WTC11 (cell line): ENCODE measurements at regions not wholly inside any gene's neighbourhood (a gene's known extent, or its start where the extent isn't known, plus 50 kb on each side); places are given as distances from the start of the nearest gene placed in this dataset.

ENCODE experiments used
- ATAC-seq: fragments of 200-7000 bp; cut with Tn5 transposase; 2 replicates; pipeline ENCODE4 v1.10.0; 2021; ENCODE audit warnings: mild to moderate bottlenecking, moderate library complexity
- CTCF ChIA-PET: fragments of 300-600 bp; sonication (Branson Sonifier 250); formaldehyde crosslinking; loops from one replicate; lab custom pipeline; 2021; ENCODE audit warnings: antibody characterized with exemption; lab: Charles Lee
- POLR2A ChIA-PET: fragments of 350-600 bp; sonication (Branson Sonifier 250); formaldehyde crosslinking; loops from one replicate; lab custom pipeline; 2021; ENCODE audit warnings: antibody characterized with exemption; lab: Charles Lee
- DNase-seq: peaks from one replicate; pipeline ENCODE4 v3.0.0; 2021; ENCODE audit warnings: low spot score
- H3K27ac Mint-ChIP-seq: 2 replicates; pipeline ENCODE4 v1.8.0; 2021; ENCODE audit warnings: mixed read lengths
- H3K27me3 Mint-ChIP-seq: 2 replicates; pipeline ENCODE4 v1.8.0; 2021; ENCODE audit warnings: low read depth, mild to moderate bottlenecking, moderate library complexity, mixed read lengths
- H3K36me3 Mint-ChIP-seq: 2 replicates; pipeline ENCODE4 v1.8.0; 2021; ENCODE audit warnings: mixed read lengths
- H3K4me1 Mint-ChIP-seq: 2 replicates; pipeline ENCODE4 v1.8.0; 2022; ENCODE audit warnings: mixed read lengths
- H3K4me3 Mint-ChIP-seq: 2 replicates; pipeline ENCODE4 v1.8.0; 2021; ENCODE audit warnings: mild to moderate bottlenecking, moderate library complexity, mixed read lengths
- H3K9me3 Mint-ChIP-seq: 2 replicates; pipeline ENCODE4 v1.8.0; 2021; ENCODE audit warnings: mixed read lengths
- ELF4 ChIP-seq: sonication (generic); formaldehyde crosslinking; IDR thresholded peaks from 2 replicates; pipeline ENCODE4 v1.8.1; 2022; ENCODE audit warnings: low read depth, mild to moderate bottlenecking, moderate library complexity, missing genetic modification reagents
- ERG ChIP-seq: fragments of 250-450 bp; sonication (Bioruptor Pico); IDR thresholded peaks from 2 replicates; pipeline ENCODE4 v1.8.0; 2021; ENCODE audit warnings: mild to moderate bottlenecking
- ETV6 ChIP-seq: sonication (generic); formaldehyde crosslinking; IDR thresholded peaks from 2 replicates; pipeline ENCODE4 v1.8.1; 2022; ENCODE audit warnings: mild to moderate bottlenecking, missing genetic modification reagents
- FOXJ3 ChIP-seq: sonication (generic); formaldehyde crosslinking; IDR thresholded peaks from 2 replicates; pipeline ENCODE4 v1.9.0; 2021; ENCODE audit warnings: missing genetic modification reagents, mild to moderate bottlenecking, borderline replicate concordance
- NFE2L1 ChIP-seq: sonication (generic); formaldehyde crosslinking; IDR thresholded peaks from 2 replicates; pipeline ENCODE4 v1.8.1; 2023; ENCODE audit warnings: missing genetic modification reagents
- NR1H2 ChIP-seq: sonication (generic); formaldehyde crosslinking; IDR thresholded peaks from 2 replicates; pipeline ENCODE4 v1.9.0; 2021; ENCODE audit warnings: mild to moderate bottlenecking, moderate library complexity, missing genetic modification reagents
- ZBTB21 ChIP-seq: sonication (generic); formaldehyde crosslinking; IDR thresholded peaks from 2 replicates; pipeline ENCODE4 v1.8.1; 2023; ENCODE audit warnings: mild to moderate bottlenecking, missing genetic modification reagents, borderline replicate concordance
- ZNF138 ChIP-seq: sonication (generic); formaldehyde crosslinking; conservative IDR thresholded peaks from 2 replicates; pipeline ENCODE4 v1.8.1; 2022; ENCODE audit warnings: mild to moderate bottlenecking, moderate library complexity, missing genetic modification reagents
- ZNF416 ChIP-seq: fragments of 250-450 bp; sonication (Bioruptor Pico); IDR thresholded peaks from 2 replicates; pipeline ENCODE4 v1.9.0; 2021; ENCODE audit warnings: mild to moderate bottlenecking, inconsistent platforms
- TF ChIP-seq, protein P1 (sequence below): fragments of 200-600 bp; IDR thresholded peaks from 2 replicates; pipeline ENCODE4 v1.8.0; 2022; ENCODE audit warnings: antibody characterized with exemption
- TF ChIP-seq, protein P2 (sequence below): fragments of 250-450 bp; sonication (Bioruptor Pico); conservative IDR thresholded peaks from 2 replicates; pipeline ENCODE4 v1.9.0; 2021; ENCODE audit warnings: mild to moderate bottlenecking
- TF ChIP-seq, protein P3 (sequence below): sonication (generic); formaldehyde crosslinking; IDR thresholded peaks from 2 replicates; pipeline ENCODE4 v1.8.0; 2023; ENCODE audit warnings: missing genetic modification reagents, mild to moderate bottlenecking, borderline replicate concordance
- TF ChIP-seq, protein P4 (sequence below): sonication (generic); formaldehyde crosslinking; IDR thresholded peaks from 2 replicates; pipeline ENCODE4 v1.8.0; 2023; ENCODE audit warnings: mild to moderate bottlenecking, missing genetic modification reagents
- TF ChIP-seq, protein P5 (sequence below): sonication (generic); formaldehyde crosslinking; IDR thresholded peaks from 2 replicates; pipeline ENCODE4 v1.8.1; 2022; ENCODE audit warnings: low read depth, mild to moderate bottlenecking, moderate library complexity, missing genetic modification reagents, borderline replicate concordance

GRCh38 chr3:104854468-104854867 is 512.2 kb upstream of the ALCAM start:
- Mint-ChIP-seq H3K4me1 (peaks cover 33% of the 10 kb centered on the region), H3K27me3 (no peaks in the 10 kb centered on the region), H3K27ac (peak overlapping the region; percentile 79), H3K9me3 (peaks cover 31% of the 10 kb centered on the region), H3K36me3 (peaks cover 18% of the 10 kb centered on the region), H3K4me3 (peak overlapping the region; percentile 8)
- POLR2A ChIA-PET = interaction anchor here (0.7 kb wide), 1 partner anchor 893 kb away, joined by 8 read pairs; no protein-coding TSS in a partner anchor
- ATAC-seq = no peak
- TF ChIP-seq, protein P1, sequence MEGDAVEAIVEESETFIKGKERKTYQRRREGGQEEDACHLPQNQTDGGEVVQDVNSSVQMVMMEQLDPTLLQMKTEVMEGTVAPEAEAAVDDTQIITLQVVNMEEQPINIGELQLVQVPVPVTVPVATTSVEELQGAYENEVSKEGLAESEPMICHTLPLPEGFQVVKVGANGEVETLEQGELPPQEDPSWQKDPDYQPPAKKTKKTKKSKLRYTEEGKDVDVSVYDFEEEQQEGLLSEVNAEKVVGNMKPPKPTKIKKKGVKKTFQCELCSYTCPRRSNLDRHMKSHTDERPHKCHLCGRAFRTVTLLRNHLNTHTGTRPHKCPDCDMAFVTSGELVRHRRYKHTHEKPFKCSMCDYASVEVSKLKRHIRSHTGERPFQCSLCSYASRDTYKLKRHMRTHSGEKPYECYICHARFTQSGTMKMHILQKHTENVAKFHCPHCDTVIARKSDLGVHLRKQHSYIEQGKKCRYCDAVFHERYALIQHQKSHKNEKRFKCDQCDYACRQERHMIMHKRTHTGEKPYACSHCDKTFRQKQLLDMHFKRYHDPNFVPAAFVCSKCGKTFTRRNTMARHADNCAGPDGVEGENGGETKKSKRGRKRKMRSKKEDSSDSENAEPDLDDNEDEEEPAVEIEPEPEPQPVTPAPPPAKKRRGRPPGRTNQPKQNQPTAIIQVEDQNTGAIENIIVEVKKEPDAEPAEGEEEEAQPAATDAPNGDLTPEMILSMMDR = no peak
- no peak for TF ChIP-seq NR1H2 (CRISPR knock-in tag)
- CTCF ChIA-PET = no interaction called here
- DNase-seq = no peak

DNA sequence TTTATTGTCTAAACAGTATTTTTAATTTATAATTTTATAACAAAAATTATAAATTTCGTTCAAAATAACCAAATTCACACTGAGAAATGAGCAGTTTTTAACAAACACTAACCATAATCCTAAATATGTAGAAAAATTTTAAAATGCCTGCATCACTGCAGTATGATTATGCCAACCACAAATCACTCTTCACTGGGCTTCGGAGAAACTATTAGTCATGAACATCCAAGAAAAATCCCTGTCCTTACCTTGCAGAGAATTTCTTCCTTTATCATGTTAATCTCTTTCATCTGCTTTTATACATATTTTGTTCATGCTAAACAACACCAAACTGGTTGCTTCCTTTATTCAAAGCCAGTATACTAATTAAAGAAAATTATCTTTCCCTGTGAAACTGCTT is 511.0 kb upstream of the ALCAM start:
- CTCF ChIA-PET = no interaction called here
- no peak for DNase-seq
- ATAC-seq = no peak
- H3K27me3 Mint-ChIP-seq = no peaks in the 10 kb centered on the region
- peaks cover 26% of the 10 kb centered on the region for H3K9me3 Mint-ChIP-seq
- H3K27ac Mint-ChIP-seq = 0 out of 2 replicates have a peak overlapping the region, but pooled peaks have one; percentile 78
- POLR2A ChIA-PET = no interaction called here
- H3K4me3 Mint-ChIP-seq = peak overlapping the region; percentile 21; the same call in 1 of the 2 replicates
- TF ChIP-seq ZNF138 (CRISPR knock-in tag) (no peak), ERG (CRISPR knock-in tag) (no peak), NFE2L1 (CRISPR knock-in tag) (no peak)
- TF ChIP-seq, protein P2, sequence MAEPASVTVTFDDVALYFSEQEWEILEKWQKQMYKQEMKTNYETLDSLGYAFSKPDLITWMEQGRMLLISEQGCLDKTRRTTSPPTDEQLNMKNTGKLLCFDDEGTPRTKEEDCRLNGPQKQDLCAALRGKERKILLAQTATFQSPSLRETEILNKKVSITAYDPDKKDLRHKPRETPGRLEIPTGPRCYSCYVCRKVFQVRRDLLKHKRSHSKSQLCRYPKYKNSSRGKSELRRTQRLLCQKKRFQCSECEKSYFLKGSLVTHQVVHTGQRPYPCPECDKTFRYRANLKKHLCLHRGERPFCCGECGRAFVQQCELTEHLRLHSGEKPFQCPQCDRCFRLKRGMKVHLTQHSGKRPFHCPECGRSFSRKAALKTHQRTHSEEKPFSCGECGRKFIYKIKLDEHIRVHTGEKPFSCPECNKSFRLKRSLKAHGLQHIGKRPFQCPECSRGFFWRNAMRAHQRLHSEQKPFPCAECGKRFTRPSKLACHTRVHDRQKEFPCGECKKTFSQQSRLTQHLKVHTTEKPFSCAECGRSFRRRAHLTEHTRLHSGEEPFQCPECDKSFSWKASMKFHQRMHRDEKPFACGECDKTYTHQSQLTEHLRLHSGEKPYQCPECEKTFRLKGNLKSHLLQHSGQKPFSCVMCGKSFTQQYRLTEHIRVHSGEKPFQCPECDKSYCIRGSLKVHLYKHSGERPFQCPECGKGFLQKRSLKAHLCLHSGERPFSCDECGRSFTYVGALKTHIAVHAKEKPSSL = no peak
- peaks cover 15% of the 10 kb centered on the region for H3K36me3 Mint-ChIP-seq
- peaks cover 37% of the 10 kb centered on the region for H3K4me1 Mint-ChIP-seq

- Mint-ChIP-seq H3K27me3 (no peaks in the 10 kb centered on the region), H3K36me3 (peaks cover 10% of the 10 kb centered on the region), H3K4me3 (no peak overlapping the region), H3K27ac (peak overlapping the region; percentile 78), H3K4me1 (peaks cover 37% of the 10 kb centered on the region), H3K9me3 (peaks cover 16% of the 10 kb centered on the region)
- DNase-seq = no peak
- ATAC-seq = peak; percentile 66
- CTCF ChIA-PET = no interaction called here
- POLR2A ChIA-PET = no interaction called here
- TF ChIP-seq, protein P3, sequence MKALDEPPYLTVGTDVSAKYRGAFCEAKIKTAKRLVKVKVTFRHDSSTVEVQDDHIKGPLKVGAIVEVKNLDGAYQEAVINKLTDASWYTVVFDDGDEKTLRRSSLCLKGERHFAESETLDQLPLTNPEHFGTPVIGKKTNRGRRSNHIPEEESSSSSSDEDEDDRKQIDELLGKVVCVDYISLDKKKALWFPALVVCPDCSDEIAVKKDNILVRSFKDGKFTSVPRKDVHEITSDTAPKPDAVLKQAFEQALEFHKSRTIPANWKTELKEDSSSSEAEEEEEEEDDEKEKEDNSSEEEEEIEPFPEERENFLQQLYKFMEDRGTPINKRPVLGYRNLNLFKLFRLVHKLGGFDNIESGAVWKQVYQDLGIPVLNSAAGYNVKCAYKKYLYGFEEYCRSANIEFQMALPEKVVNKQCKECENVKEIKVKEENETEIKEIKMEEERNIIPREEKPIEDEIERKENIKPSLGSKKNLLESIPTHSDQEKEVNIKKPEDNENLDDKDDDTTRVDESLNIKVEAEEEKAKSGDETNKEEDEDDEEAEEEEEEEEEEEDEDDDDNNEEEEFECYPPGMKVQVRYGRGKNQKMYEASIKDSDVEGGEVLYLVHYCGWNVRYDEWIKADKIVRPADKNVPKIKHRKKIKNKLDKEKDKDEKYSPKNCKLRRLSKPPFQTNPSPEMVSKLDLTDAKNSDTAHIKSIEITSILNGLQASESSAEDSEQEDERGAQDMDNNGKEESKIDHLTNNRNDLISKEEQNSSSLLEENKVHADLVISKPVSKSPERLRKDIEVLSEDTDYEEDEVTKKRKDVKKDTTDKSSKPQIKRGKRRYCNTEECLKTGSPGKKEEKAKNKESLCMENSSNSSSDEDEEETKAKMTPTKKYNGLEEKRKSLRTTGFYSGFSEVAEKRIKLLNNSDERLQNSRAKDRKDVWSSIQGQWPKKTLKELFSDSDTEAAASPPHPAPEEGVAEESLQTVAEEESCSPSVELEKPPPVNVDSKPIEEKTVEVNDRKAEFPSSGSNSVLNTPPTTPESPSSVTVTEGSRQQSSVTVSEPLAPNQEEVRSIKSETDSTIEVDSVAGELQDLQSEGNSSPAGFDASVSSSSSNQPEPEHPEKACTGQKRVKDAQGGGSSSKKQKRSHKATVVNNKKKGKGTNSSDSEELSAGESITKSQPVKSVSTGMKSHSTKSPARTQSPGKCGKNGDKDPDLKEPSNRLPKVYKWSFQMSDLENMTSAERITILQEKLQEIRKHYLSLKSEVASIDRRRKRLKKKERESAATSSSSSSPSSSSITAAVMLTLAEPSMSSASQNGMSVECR (CRISPR knock-in tag) = no peak
- TF ChIP-seq FOXJ3 (CRISPR knock-in tag) (no peak), ETV6 (CRISPR knock-in tag) (no peak), ZNF416 (CRISPR knock-in tag) (no peak), ZBTB21 (CRISPR knock-in tag) (no peak), ELF4 (CRISPR knock-in tag) (no peak)
- TF ChIP-seq, protein P4, sequence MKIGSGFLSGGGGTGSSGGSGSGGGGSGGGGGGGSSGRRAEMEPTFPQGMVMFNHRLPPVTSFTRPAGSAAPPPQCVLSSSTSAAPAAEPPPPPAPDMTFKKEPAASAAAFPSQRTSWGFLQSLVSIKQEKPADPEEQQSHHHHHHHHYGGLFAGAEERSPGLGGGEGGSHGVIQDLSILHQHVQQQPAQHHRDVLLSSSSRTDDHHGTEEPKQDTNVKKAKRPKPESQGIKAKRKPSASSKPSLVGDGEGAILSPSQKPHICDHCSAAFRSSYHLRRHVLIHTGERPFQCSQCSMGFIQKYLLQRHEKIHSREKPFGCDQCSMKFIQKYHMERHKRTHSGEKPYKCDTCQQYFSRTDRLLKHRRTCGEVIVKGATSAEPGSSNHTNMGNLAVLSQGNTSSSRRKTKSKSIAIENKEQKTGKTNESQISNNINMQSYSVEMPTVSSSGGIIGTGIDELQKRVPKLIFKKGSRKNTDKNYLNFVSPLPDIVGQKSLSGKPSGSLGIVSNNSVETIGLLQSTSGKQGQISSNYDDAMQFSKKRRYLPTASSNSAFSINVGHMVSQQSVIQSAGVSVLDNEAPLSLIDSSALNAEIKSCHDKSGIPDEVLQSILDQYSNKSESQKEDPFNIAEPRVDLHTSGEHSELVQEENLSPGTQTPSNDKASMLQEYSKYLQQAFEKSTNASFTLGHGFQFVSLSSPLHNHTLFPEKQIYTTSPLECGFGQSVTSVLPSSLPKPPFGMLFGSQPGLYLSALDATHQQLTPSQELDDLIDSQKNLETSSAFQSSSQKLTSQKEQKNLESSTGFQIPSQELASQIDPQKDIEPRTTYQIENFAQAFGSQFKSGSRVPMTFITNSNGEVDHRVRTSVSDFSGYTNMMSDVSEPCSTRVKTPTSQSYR (CRISPR knock-in tag) = no peak
- TF ChIP-seq, protein P5, sequence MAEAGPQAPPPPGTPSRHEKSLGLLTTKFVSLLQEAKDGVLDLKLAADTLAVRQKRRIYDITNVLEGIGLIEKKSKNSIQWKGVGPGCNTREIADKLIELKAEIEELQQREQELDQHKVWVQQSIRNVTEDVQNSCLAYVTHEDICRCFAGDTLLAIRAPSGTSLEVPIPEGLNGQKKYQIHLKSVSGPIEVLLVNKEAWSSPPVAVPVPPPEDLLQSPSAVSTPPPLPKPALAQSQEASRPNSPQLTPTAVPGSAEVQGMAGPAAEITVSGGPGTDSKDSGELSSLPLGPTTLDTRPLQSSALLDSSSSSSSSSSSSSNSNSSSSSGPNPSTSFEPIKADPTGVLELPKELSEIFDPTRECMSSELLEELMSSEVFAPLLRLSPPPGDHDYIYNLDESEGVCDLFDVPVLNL (CRISPR knock-in tag) = no peak
- TF ChIP-seq, protein P2 = no peak
Observed at GRCh38 chr3:104856741-104857140, 510.0 kb upstream of the ALCAM start.
